Testis (tissue), 2 donors: ENCODE measurements at regions not wholly inside any gene's neighbourhood (a gene's known extent, or its start where the extent isn't known, plus 50 kb on each side); places are given as distances from the start of the nearest gene placed in this dataset.

Experiments used
- POLR2A ChIP-seq: fragments of 450-650 bp; IDR thresholded peaks from one replicate; pipeline ENCODE4 v1.6.1; 2017; ENCODE audit warnings: antibody characterized with exemption, mild to moderate bottlenecking, moderate library complexity
- TF ChIP-seq, protein P1 (sequence below), 3 experiments: fragments of 450-650 bp in 2 of 3; fragments of 200-600 bp in 1 of 3; sonication (generic) in 1 of 3; IDR thresholded peaks; one replicate each; pipeline ENCODE4 v1.5.1; 2016 to 2019; ENCODE audit warnings: antibody characterized with exemption in 3 of 3, mild to moderate bottlenecking in 2 of 3, moderate library complexity in 1 of 3

GRCh38 chr13:97586941-97587340 is 153.0 kb downstream of the RAP2A start:
- TF ChIP-seq, protein P1, sequence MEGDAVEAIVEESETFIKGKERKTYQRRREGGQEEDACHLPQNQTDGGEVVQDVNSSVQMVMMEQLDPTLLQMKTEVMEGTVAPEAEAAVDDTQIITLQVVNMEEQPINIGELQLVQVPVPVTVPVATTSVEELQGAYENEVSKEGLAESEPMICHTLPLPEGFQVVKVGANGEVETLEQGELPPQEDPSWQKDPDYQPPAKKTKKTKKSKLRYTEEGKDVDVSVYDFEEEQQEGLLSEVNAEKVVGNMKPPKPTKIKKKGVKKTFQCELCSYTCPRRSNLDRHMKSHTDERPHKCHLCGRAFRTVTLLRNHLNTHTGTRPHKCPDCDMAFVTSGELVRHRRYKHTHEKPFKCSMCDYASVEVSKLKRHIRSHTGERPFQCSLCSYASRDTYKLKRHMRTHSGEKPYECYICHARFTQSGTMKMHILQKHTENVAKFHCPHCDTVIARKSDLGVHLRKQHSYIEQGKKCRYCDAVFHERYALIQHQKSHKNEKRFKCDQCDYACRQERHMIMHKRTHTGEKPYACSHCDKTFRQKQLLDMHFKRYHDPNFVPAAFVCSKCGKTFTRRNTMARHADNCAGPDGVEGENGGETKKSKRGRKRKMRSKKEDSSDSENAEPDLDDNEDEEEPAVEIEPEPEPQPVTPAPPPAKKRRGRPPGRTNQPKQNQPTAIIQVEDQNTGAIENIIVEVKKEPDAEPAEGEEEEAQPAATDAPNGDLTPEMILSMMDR (IDR thresholded peaks at IDR 0.05) = no peak
- no peak for TF ChIP-seq POLR2A
